ENCODE measurements at regions not wholly inside any gene's neighbourhood (a gene's known extent, or its start where the extent isn't known, plus 50 kb on each side); places are given as distances from the start of the nearest gene placed in this dataset.

DNA sequence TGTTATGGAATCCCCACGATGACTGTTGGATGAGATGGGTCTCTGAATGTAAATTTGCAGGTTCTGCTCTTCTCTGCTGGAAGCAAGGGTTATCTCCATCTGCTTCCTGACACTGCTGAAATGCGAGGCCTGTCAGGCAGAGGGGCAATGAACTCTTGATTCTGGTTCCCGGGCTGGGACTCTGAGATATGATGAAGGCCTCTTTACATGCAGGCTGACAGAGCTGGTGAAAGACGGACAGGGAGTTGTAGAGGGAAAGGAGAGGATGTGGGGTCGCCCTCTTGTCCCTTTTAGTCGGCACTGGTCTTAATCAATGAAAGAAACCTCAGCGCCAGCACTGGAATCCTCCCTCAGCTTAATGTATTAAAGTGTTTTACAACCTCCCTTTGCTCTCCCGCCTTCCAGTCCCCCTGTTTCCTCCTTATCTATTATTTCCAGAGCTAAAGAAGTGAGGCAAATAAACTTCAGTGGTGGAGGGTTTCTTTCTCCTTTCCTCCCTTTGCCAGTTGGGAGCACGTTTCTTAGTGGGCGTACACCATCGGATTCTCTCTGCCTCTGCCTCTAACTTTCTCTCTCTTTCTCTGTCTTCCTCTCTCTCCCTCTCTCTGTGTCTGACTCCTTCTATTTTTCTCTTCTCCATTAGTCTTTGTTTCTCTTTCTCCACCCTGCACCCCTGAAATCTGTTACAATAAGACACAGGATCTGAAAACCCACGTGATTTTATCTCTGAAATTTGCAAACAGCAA lies 145.6 kb downstream of the BAMBI start:
- TF ChIP-seq, protein P1, sequence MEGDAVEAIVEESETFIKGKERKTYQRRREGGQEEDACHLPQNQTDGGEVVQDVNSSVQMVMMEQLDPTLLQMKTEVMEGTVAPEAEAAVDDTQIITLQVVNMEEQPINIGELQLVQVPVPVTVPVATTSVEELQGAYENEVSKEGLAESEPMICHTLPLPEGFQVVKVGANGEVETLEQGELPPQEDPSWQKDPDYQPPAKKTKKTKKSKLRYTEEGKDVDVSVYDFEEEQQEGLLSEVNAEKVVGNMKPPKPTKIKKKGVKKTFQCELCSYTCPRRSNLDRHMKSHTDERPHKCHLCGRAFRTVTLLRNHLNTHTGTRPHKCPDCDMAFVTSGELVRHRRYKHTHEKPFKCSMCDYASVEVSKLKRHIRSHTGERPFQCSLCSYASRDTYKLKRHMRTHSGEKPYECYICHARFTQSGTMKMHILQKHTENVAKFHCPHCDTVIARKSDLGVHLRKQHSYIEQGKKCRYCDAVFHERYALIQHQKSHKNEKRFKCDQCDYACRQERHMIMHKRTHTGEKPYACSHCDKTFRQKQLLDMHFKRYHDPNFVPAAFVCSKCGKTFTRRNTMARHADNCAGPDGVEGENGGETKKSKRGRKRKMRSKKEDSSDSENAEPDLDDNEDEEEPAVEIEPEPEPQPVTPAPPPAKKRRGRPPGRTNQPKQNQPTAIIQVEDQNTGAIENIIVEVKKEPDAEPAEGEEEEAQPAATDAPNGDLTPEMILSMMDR (IDR thresholded peaks at IDR 0.05; ENCODE audit: low read length), result no peak
- TF ChIP-seq EZH2 (IDR thresholded peaks at IDR 0.05; ENCODE audit: borderline replicate concordance, low read length), result no peak

All from OCI-LY1 (cell line).